Esophagus squamous epithelium (tissue), 5 donors: ENCODE measurements at regions not wholly inside any gene's neighbourhood (a gene's known extent, or its start where the extent isn't known, plus 50 kb on each side); places are given as distances from the start of the nearest gene placed in this dataset.

Source experiments
- DNase-seq: peaks from one replicate; lab custom pipeline; 2025; lab: John Stamatoyannopoulos, UW
- H3K27ac ChIP-seq, 4 donors: fragments of 200-600 bp; sonication (generic); one replicate each; pipeline ENCODE4 v1.5.1; 2016 to 2019; ENCODE audit warnings: mild to moderate bottlenecking in 1 of 4
- H3K27me3 ChIP-seq, 4 donors: fragments of 200-600 bp; sonication (generic); 1 replicate in 3 of 4; 2 replicates in 1 of 4; pipeline versions ENCODE4 v1.5.1 to v1.6.0; 2017 to 2021; ENCODE audit warnings: antibody characterized with exemption in 1 of 4
- H3K36me3 ChIP-seq, 3 donors: fragments of 200-600 bp; sonication (generic); one replicate each; pipeline ENCODE4 v1.5.1; 2016 to 2019
- H3K4me1 ChIP-seq, 3 donors: fragments of 200-600 bp; sonication (generic); one replicate each; pipeline ENCODE4 v1.5.1; 2017 to 2019
- H3K4me3 ChIP-seq, 4 donors: fragments of 200-600 bp; sonication (generic); 1 replicate in 3 of 4; 2 replicates in 1 of 4; pipeline ENCODE4 v1.5.1; 2016 to 2019; ENCODE audit warnings: mild to moderate bottlenecking in 2 of 4, moderate library complexity in 1 of 4
- H3K9me3 ChIP-seq, 3 donors: fragments of 200-600 bp; sonication (generic); one replicate each; pipeline ENCODE4 v1.5.1; 2016 to 2019
- POLR2A ChIP-seq, 4 donors: fragments of 450-650 bp; IDR thresholded peaks; one replicate each; pipeline ENCODE4 v1.6.1; 2017; ENCODE audit warnings: antibody characterized with exemption in 4 of 4, mild to moderate bottlenecking in 4 of 4, moderate library complexity in 3 of 4
- WGBS, 2 donors: methylation state at CpG; one replicate each; pipeline ENCODE4 v1.1.5; 2018; 5-methylcytosine and 5-hydroxymethylcytosine counted together
- intact Hi-C: fragments of 100-400 bp; cut with DNase I; formaldehyde crosslinking; loops from one replicate; pipeline ENCODE4 v1.15.0; 2022
- TF ChIP-seq, protein P1 (sequence below), 6 experiments: fragments of 450-650 bp in 4 of 6; fragments of 200-600 bp in 2 of 6; sonication (generic) in 2 of 6; IDR thresholded peaks; one replicate each; pipeline ENCODE4 v1.5.1; 2016 to 2019; ENCODE audit warnings: antibody characterized with exemption in 6 of 6, mild to moderate bottlenecking in 4 of 6, moderate library complexity in 4 of 6
- donor health status: DM: yes; HTN: yes; CAD: no.

DNA sequence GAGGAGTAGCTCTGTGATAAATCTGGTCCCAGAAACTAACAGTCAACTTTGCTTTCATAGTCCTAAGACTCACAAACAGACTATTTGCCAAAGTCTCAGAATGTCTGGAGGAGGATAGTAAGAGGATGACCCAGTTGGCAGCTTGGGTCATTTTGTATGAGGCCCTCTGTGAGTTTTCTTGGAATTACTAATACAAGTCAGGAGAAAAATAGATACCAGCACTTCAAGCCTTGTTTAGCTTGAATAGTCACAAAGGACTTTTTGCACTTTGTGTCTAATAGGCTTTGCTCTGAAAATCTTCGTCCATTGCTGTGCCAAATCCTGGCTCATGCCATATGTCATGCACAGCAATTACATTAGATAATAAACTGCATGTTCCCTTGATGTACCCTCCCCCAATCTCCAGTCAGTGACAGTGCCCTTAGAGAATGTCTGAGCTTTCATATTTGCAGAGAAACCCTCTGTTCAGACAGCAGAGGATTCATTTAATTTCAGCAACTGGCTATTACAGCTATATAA, 612.8 kb downstream of the CSNK1G3 start:
- no peak overlapping the region for H3K4me3 ChIP-seq
- H3K27me3 ChIP-seq, result no peaks in the 10 kb centered on the region
- no peaks in the 10 kb centered on the region for H3K9me3 ChIP-seq
- DNase-seq, result no peak
- no peaks in the 10 kb centered on the region for H3K36me3 ChIP-seq
- H3K4me1 ChIP-seq, result no peaks in the 10 kb centered on the region
- H3K27ac ChIP-seq, result no peak overlapping the region
- intact Hi-C loops, result no loop called here
- TF ChIP-seq POLR2A (IDR thresholded peaks at IDR 0.05), result no peak
- TF ChIP-seq, protein P1, sequence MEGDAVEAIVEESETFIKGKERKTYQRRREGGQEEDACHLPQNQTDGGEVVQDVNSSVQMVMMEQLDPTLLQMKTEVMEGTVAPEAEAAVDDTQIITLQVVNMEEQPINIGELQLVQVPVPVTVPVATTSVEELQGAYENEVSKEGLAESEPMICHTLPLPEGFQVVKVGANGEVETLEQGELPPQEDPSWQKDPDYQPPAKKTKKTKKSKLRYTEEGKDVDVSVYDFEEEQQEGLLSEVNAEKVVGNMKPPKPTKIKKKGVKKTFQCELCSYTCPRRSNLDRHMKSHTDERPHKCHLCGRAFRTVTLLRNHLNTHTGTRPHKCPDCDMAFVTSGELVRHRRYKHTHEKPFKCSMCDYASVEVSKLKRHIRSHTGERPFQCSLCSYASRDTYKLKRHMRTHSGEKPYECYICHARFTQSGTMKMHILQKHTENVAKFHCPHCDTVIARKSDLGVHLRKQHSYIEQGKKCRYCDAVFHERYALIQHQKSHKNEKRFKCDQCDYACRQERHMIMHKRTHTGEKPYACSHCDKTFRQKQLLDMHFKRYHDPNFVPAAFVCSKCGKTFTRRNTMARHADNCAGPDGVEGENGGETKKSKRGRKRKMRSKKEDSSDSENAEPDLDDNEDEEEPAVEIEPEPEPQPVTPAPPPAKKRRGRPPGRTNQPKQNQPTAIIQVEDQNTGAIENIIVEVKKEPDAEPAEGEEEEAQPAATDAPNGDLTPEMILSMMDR (IDR thresholded peaks at IDR 0.05), result no peak
- 50 to 55% methylated on average over 1 of the region's 1 CpG for whole genome bisulfite sequencing, 2 donors

DNA sequence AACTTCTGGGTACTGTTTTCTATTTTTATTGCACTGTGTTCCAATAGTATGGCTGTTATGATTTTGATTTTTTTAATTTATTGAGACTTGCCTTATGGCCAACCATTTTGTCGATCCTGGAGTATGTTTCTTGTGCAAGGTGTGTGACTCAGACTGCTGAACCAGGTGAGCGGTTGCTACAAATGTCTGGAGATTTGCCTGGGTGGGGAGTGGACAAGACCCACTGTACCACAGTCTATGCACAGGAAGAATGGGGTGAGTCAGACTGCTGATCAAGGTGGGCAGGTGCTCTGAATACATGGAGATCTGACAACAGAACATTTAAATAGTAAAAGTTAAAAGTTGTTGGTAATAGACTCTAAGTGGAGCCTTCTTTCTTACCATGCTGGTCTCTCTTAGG, 609.2 kb downstream of the CSNK1G3 start:
- H3K36me3 ChIP-seq, result no peaks in the 10 kb centered on the region
- WGBS, 2 donors, result 40 to 75% methylated on average over 1 to 2 of the region's 2 CpGs
- no peaks in the 10 kb centered on the region for H3K9me3 ChIP-seq
- H3K4me1 ChIP-seq, result no peaks in the 10 kb centered on the region
- no peaks in the 10 kb centered on the region for H3K27me3 ChIP-seq
- H3K27ac ChIP-seq, result no peak overlapping the region
- no peak for DNase-seq
- H3K4me3 ChIP-seq, result no peak overlapping the region
- no peak for TF ChIP-seq POLR2A (IDR thresholded peaks at IDR 0.05)
- TF ChIP-seq, protein P1 (IDR thresholded peaks at IDR 0.05), result no peak
- intact Hi-C loops, result no loop called here

DNA sequence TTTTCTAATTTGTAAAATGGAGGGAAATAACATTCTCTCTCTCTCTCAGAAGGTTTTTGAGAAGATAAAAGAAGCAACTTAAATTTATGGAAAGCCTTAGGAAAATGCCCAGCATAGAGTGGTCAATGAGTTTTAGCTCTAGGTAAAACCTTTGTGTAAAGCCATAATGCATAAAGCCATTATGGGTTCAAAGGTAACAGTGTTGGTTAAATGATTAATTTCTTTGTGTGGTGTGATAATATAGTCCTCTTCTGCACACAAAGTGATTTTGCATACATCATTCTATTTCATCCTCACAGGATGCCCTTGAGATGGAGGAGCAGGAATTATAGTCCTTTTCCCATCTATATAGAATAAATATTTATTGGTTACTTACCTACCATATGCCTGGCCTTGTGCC, 602.9 kb downstream of the CSNK1G3 start:
- Histone ChIP-seq H3K9me3 (no peaks in the 10 kb centered on the region), H3K4me1 (no peaks in the 10 kb centered on the region), H3K36me3 (no peaks in the 10 kb centered on the region), H3K27me3 (no peaks in the 10 kb centered on the region), H3K27ac (no peak overlapping the region), H3K4me3 (no peak overlapping the region)
- intact Hi-C loops, result no loop called here
- no peak for DNase-seq
- no peak for TF ChIP-seq POLR2A (IDR thresholded peaks at IDR 0.05)
- TF ChIP-seq, protein P1 (IDR thresholded peaks at IDR 0.05), result no peak

DNA sequence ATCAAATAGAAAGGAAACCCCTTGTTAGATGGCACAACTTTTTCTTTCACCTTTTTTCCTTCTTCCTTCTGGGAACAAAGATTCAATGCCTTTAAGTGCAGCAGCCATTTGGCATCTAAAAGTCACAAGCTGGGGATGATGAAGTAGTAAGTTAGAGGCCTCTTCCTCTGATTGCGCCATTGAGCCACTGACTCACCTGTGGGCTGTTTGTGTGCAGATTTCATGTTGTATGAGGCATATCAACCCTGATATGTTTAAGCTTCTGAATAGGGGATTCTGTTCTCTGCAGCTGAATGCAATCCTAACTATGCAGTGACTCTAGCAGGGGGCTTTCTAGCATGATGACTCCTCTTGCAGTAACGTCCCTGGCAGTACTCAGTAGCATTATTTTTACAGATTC, 599.9 kb downstream of the CSNK1G3 start:
- 72 to 76% methylated on average over 2 of the region's 2 CpGs for WGBS, 2 donors
- H3K27me3 ChIP-seq, result no peaks in the 10 kb centered on the region
- H3K4me1 ChIP-seq, result no peaks in the 10 kb centered on the region
- no peaks in the 10 kb centered on the region for H3K36me3 ChIP-seq
- intact Hi-C loops, result no loop called here
- H3K27ac ChIP-seq, result no peak overlapping the region
- no peak for DNase-seq
- no peak overlapping the region for H3K4me3 ChIP-seq
- H3K9me3 ChIP-seq, result no peaks in the 10 kb centered on the region
- TF ChIP-seq, protein P1 (IDR thresholded peaks at IDR 0.05), result no peak
- no peak for TF ChIP-seq POLR2A (IDR thresholded peaks at IDR 0.05)

DNA sequence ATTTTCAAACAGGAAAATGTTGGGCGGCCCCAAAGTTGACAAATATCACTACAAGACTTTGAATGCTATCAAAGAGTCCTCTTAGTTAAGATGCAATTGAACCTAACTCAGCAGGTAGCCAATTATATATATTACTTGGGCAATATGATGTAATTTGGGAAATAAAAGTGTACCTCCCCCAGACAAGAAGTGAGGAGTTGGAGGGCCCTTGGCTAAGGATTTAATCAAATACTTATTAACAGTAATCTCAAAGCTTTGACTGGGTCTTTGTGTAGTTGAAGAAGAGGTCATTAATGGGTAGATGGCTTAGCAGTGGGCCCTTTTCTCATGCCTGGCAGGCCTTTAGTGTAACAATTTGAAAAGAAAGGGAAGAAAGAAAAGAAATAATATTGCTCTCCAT, 599.0 kb downstream of the CSNK1G3 start:
- WGBS, 2 donors, result 90 to 93% methylated on average over 1 of the region's 1 CpG

More for the DNA sequence above, 599.0 kb downstream of the CSNK1G3 start:
- TF ChIP-seq, protein P1 (IDR thresholded peaks at IDR 0.05), result no peak
- TF ChIP-seq POLR2A (IDR thresholded peaks at IDR 0.05), result no peak
- no peaks in the 10 kb centered on the region for H3K9me3 ChIP-seq
- intact Hi-C loops, result no loop called here
- no peak for DNase-seq
- H3K27me3 ChIP-seq, result no peaks in the 10 kb centered on the region
- no peak overlapping the region for H3K27ac ChIP-seq
- peaks cover 0 to 3% (median 0%) of the 10 kb centered on the region in 3 donors for H3K4me1 ChIP-seq
- no peaks in the 10 kb centered on the region for H3K36me3 ChIP-seq
- H3K4me3 ChIP-seq, result no peak overlapping the region
